GM18499 (cell line): ENCODE measurements at regions not wholly inside any gene's neighbourhood (a gene's known extent, or its start where the extent isn't known, plus 50 kb on each side); places are given as distances from the start of the nearest gene placed in this dataset.

Experiments
- ATAC-seq: cut with Tn5 transposase; IDR thresholded peaks from one replicate; pipeline ENCODE4 v1.9.1; 2021; ENCODE audit warnings: moderate number of reproducible peaks; ENCODE audit not compliant: insufficient read depth, unreplicated experiment

- ATAC-seq: no peak
Measured at GRCh38 chr14:100673085-100673806, 53.4 kb upstream of the DLK1 start.

GRCh38 chr14:100673807-100674154 is 52.9 kb upstream of the DLK1 start:
- no peak for ATAC-seq

- no peak for ATAC-seq
Measured at GRCh38 chr14:100674428-100674827, 52.3 kb upstream of the DLK1 start.

- no peak for ATAC-seq
Measured at GRCh38 chr14:100674897-100675619, 51.6 kb upstream of the DLK1 start.

GRCh38 chr14:100675699-100676684 is 50.7 kb upstream of the DLK1 start:
- ATAC-seq: no peak
